ENCODE measurements at regions not wholly inside any gene's neighbourhood (a gene's known extent, or its start where the extent isn't known, plus 50 kb on each side); places are given as distances from the start of the nearest gene placed in this dataset.

- Histone ChIP-seq H3K36me3 (ENCODE audit: control insufficient read depth in 2 of 2, insufficient read depth in 2 of 2, low read length in 1 of 2) (no peaks in the 10 kb centered on the region), H3K27ac (ENCODE audit: low read depth in 2 of 2, low read length in 1 of 2) (no peak overlapping the region), H3K9me3 (ENCODE audit: control insufficient read depth in 2 of 2, insufficient read depth in 1 of 2, low read depth in 1 of 2, low read length in 1 of 2) (no peaks in the 10 kb centered on the region), H3K4me3 (ENCODE audit: low read depth in 1 of 2, low read length in 2 of 2) (no peak overlapping the region), H3K27me3 (ENCODE audit: control insufficient read depth in 1 of 2, insufficient read depth in 2 of 2, low read length in 2 of 2) (no peaks in the 10 kb centered on the region), H3K4me1 (ENCODE audit: control insufficient read depth in 2 of 2, insufficient read depth in 2 of 2, low read length in 1 of 2) (no peaks in the 10 kb centered on the region)
- WGBS, 2 donors: 62 to 64% methylated on average over 3 of the region's 3 CpGs
Observed at GRCh38 chr5:68139611-68140441, 75.7 kb upstream of the PIK3R1 start.

- peaks cover 0 to 2% of the 10 kb centered on the region in 2 donors for H3K4me1 ChIP-seq (ENCODE audit: control insufficient read depth in 2 of 2, insufficient read depth in 2 of 2, low read length in 1 of 2)
- no peaks in the 10 kb centered on the region for H3K9me3 ChIP-seq (ENCODE audit: control insufficient read depth in 2 of 2, insufficient read depth in 1 of 2, low read depth in 1 of 2, low read length in 1 of 2)
- H3K27me3 ChIP-seq (ENCODE audit: control insufficient read depth in 1 of 2, insufficient read depth in 2 of 2, low read length in 2 of 2): no peaks in the 10 kb centered on the region
- no peak overlapping the region for H3K27ac ChIP-seq (ENCODE audit: low read depth in 2 of 2, low read length in 1 of 2)
- no peak overlapping the region for H3K4me3 ChIP-seq (ENCODE audit: low read depth in 1 of 2, low read length in 2 of 2)
- no peaks in the 10 kb centered on the region for H3K36me3 ChIP-seq (ENCODE audit: control insufficient read depth in 2 of 2, insufficient read depth in 2 of 2, low read length in 1 of 2)
- WGBS, 2 donors: 58 to 59% methylated on average over 2 of the region's 2 CpGs
Observed at GRCh38 chr5:68137511-68138140, 77.9 kb upstream of the PIK3R1 start.

GRCh38 chr5:68134669-68135313 lies 80.8 kb upstream of the PIK3R1 start:
- no peaks in the 10 kb centered on the region for H3K36me3 ChIP-seq (ENCODE audit: control insufficient read depth in 2 of 2, insufficient read depth in 2 of 2, low read length in 1 of 2)
- 66 to 68% methylated on average over 5 of the region's 5 CpGs for WGBS, 2 donors

GRCh38 chr5:68134033-68134668 lies 81.4 kb upstream of the PIK3R1 start:
- Histone ChIP-seq H3K27ac (ENCODE audit: low read depth in 2 of 2, low read length in 1 of 2) (no peak overlapping the region), H3K27me3 (ENCODE audit: control insufficient read depth in 1 of 2, insufficient read depth in 2 of 2, low read length in 2 of 2) (no peaks in the 10 kb centered on the region), H3K4me3 (ENCODE audit: low read depth in 1 of 2, low read length in 2 of 2) (no peak overlapping the region), H3K9me3 (ENCODE audit: control insufficient read depth in 2 of 2, insufficient read depth in 1 of 2, low read depth in 1 of 2, low read length in 1 of 2) (no peaks in the 10 kb centered on the region), H3K36me3 (ENCODE audit: control insufficient read depth in 2 of 2, insufficient read depth in 2 of 2, low read length in 1 of 2) (no peaks in the 10 kb centered on the region), H3K4me1 (ENCODE audit: control insufficient read depth in 2 of 2, insufficient read depth in 2 of 2, low read length in 1 of 2) (peaks cover 0 to 2% of the 10 kb centered on the region in 2 donors)
- WGBS, 2 donors: 67 to 71% methylated on average over 10 of the region's 10 CpGs

More at GRCh38 chr5:68134669-68135313, 80.8 kb upstream of the PIK3R1 start:
- no peak overlapping the region for H3K4me3 ChIP-seq (ENCODE audit: low read depth in 1 of 2, low read length in 2 of 2)
- peaks cover 0 to 2% of the 10 kb centered on the region in 2 donors for H3K4me1 ChIP-seq (ENCODE audit: control insufficient read depth in 2 of 2, insufficient read depth in 2 of 2, low read length in 1 of 2)
- no peak overlapping the region for H3K27ac ChIP-seq (ENCODE audit: low read depth in 2 of 2, low read length in 1 of 2)
- H3K9me3 ChIP-seq (ENCODE audit: control insufficient read depth in 2 of 2, insufficient read depth in 1 of 2, low read depth in 1 of 2, low read length in 1 of 2): no peaks in the 10 kb centered on the region
- H3K27me3 ChIP-seq (ENCODE audit: control insufficient read depth in 1 of 2, insufficient read depth in 2 of 2, low read length in 2 of 2): no peaks in the 10 kb centered on the region

GRCh38 chr5:68130253-68130652 lies 85.3 kb upstream of the PIK3R1 start:
- no peak overlapping the region for H3K4me3 ChIP-seq (ENCODE audit: low read depth in 1 of 2, low read length in 2 of 2)
- WGBS, 2 donors: 83 to 92% methylated on average over 2 of the region's 2 CpGs

GRCh38 chr5:68129364-68129763 lies 86.2 kb upstream of the PIK3R1 start:
- no peak overlapping the region for H3K4me3 ChIP-seq (ENCODE audit: low read depth in 1 of 2, low read length in 2 of 2)
- H3K4me1 ChIP-seq (ENCODE audit: control insufficient read depth in 2 of 2, insufficient read depth in 2 of 2, low read length in 1 of 2): peaks cover 0 to 2% of the 10 kb centered on the region in 2 donors
- WGBS, 2 donors: 81 to 87% methylated on average over 4 of the region's 4 CpGs
- no peak overlapping the region for H3K27ac ChIP-seq (ENCODE audit: low read depth in 2 of 2, low read length in 1 of 2)
- no peaks in the 10 kb centered on the region for H3K9me3 ChIP-seq (ENCODE audit: control insufficient read depth in 2 of 2, insufficient read depth in 1 of 2, low read depth in 1 of 2, low read length in 1 of 2)
- no peaks in the 10 kb centered on the region for H3K36me3 ChIP-seq (ENCODE audit: control insufficient read depth in 2 of 2, insufficient read depth in 2 of 2, low read length in 1 of 2)
- no peaks in the 10 kb centered on the region for H3K27me3 ChIP-seq (ENCODE audit: control insufficient read depth in 1 of 2, insufficient read depth in 2 of 2, low read length in 2 of 2)

More at GRCh38 chr5:68130253-68130652, 85.3 kb upstream of the PIK3R1 start:
- Histone ChIP-seq H3K36me3 (ENCODE audit: control insufficient read depth in 2 of 2, insufficient read depth in 2 of 2, low read length in 1 of 2) (no peaks in the 10 kb centered on the region), H3K9me3 (ENCODE audit: control insufficient read depth in 2 of 2, insufficient read depth in 1 of 2, low read depth in 1 of 2, low read length in 1 of 2) (no peaks in the 10 kb centered on the region), H3K4me1 (ENCODE audit: control insufficient read depth in 2 of 2, insufficient read depth in 2 of 2, low read length in 1 of 2) (peaks cover 0 to 2% of the 10 kb centered on the region in 2 donors), H3K27ac (ENCODE audit: low read depth in 2 of 2, low read length in 1 of 2) (no peak overlapping the region), H3K27me3 (ENCODE audit: control insufficient read depth in 1 of 2, insufficient read depth in 2 of 2, low read length in 2 of 2) (no peaks in the 10 kb centered on the region)

- Histone ChIP-seq H3K4me3 (ENCODE audit: low read depth in 1 of 2, low read length in 2 of 2) (no peak overlapping the region), H3K36me3 (ENCODE audit: control insufficient read depth in 2 of 2, insufficient read depth in 2 of 2, low read length in 1 of 2) (no peaks in the 10 kb centered on the region), H3K4me1 (ENCODE audit: control insufficient read depth in 2 of 2, insufficient read depth in 2 of 2, low read length in 1 of 2) (peaks cover 2 to 8% of the 10 kb centered on the region in 2 donors), H3K9me3 (ENCODE audit: control insufficient read depth in 2 of 2, insufficient read depth in 1 of 2, low read depth in 1 of 2, low read length in 1 of 2) (no peaks in the 10 kb centered on the region), H3K27me3 (ENCODE audit: control insufficient read depth in 1 of 2, insufficient read depth in 2 of 2, low read length in 2 of 2) (no peaks in the 10 kb centered on the region), H3K27ac (ENCODE audit: low read depth in 2 of 2, low read length in 1 of 2) (no peak overlapping the region)
- WGBS, 2 donors: 71 to 79% methylated on average over 2 of the region's 2 CpGs
Observed at GRCh38 chr5:68126886-68127285, 88.7 kb upstream of the PIK3R1 start.

- no peak overlapping the region for H3K4me3 ChIP-seq (ENCODE audit: low read depth in 1 of 2, low read length in 2 of 2)
- no peaks in the 10 kb centered on the region for H3K9me3 ChIP-seq (ENCODE audit: control insufficient read depth in 2 of 2, insufficient read depth in 1 of 2, low read depth in 1 of 2, low read length in 1 of 2)
- no peak overlapping the region for H3K27ac ChIP-seq (ENCODE audit: low read depth in 2 of 2, low read length in 1 of 2)
- WGBS, 2 donors: 57 to 65% methylated on average over 7 of the region's 7 CpGs
- H3K27me3 ChIP-seq (ENCODE audit: control insufficient read depth in 1 of 2, insufficient read depth in 2 of 2, low read length in 2 of 2): no peaks in the 10 kb centered on the region
- H3K4me1 ChIP-seq (ENCODE audit: control insufficient read depth in 2 of 2, insufficient read depth in 2 of 2, low read length in 1 of 2): peaks cover 4 to 10% of the 10 kb centered on the region in 2 donors
- H3K36me3 ChIP-seq (ENCODE audit: control insufficient read depth in 2 of 2, insufficient read depth in 2 of 2, low read length in 1 of 2): no peaks in the 10 kb centered on the region
Observed at GRCh38 chr5:68122439-68123328, 92.9 kb upstream of the PIK3R1 start.
